Limb (tissue), 2 donors: ENCODE measurements at regions not wholly inside any gene's neighbourhood (a gene's known extent, or its start where the extent isn't known, plus 50 kb on each side); places are given as distances from the start of the nearest gene placed in this dataset.

ENCODE experiments used
- DNase-seq, 2 donors: peaks; one replicate each; pipeline ENCODE4 v3.0.0-alpha.2; 2016; ENCODE audit errors: extremely low spot score in 2 of 2

DNA sequence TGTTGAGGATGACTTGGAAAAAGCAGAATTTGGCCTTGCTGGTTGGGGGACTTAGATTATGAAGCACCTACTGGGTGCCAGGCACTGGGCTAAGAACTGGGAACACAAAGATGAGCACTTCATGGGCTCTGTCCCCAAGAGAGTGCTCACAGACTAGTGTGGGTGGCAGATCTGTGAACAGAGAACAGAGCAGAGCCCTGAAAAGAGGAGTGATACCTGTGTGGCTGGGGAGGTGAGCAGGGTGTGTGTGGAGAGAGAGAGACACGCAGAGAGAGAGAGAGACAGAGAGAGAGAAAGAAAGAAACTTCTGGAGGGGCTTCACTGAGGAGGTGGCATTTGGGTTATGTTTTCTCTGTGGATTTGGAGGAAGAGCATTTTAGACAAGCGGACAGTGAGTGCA, 61.1 kb upstream of the PPP2R5A start:
- DNase-seq: no peak

DNA sequence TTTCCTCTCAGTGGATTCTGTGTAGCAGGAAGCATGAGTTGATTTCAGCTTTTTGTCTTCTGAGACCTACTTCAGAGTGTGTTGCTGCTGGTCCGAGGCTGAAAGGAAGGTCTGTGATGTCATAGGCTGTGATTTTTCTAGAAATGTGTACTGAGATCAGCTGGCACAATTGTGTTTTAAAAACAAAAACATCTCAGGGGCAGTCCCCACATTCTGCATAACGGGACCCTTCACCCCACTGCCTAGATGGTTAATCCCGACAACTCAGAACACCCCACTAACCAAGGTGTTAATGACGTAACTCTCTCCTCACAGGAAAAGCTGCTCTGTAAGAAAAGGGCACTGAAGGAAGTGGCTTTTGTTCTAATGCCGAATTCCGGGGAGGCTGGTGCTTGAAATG, 59.8 kb upstream of the PPP2R5A start:
- no peak for DNase-seq

DNA sequence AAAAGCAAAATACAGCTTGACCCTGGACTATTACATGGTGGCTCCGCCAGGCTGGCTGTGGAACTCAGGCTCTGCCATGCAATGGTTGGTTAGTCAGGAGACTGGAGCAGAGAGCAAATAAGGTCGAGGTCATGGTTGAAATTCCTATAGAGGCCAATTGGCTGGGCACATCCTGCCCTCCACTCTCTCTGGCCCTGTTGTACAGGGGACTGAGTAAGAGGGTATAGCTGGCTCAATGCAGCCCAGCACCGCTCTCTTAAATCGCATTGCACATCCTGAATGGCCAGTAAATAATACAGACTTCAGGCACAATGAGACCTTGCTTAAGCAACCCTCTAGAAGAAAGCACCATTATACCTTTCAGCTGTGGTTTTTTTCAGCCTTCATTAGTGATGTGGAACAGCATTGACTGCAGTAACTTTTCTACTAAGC, 59.3 kb upstream of the PPP2R5A start:
- DNase-seq: no peak

DNA sequence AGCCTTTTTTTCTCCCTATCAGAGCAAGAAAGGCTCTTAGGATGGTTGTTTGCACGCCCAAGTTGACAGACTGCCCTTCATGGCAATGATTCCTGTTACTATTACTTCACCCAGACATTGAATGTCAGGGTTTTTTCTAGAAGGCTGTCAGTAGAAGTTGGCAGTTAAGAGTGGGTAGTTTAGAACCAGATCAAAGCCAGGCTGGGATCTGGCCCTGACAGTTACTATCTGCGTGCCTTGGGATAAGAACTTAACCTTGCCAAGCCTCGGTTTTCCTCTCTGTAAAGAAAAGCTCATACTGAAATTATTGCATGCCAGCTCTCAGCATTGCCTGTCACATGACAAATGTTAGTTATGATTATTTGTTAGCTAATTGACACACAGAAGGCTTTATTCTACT, 58.7 kb upstream of the PPP2R5A start:
- DNase-seq: no peak

DNA sequence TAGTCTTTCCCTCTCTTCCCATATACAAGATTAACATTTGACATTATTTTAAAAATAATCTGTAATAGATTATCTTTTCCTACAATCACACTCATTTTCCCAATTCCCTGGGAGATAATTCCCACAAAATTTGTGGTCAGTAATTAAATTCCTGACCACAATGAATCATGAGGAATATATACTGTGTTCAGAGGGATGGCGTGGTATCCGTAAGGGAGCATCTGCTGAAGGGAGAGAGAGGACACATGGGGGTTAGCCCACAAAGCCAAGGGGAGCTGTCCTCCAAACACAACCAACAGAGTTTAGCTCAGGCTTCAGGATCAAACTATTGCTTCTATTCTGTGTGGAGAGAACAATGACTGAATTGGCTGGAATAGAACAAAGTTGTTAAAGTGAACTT, 57.1 kb upstream of the PPP2R5A start:
- no peak for DNase-seq

DNA sequence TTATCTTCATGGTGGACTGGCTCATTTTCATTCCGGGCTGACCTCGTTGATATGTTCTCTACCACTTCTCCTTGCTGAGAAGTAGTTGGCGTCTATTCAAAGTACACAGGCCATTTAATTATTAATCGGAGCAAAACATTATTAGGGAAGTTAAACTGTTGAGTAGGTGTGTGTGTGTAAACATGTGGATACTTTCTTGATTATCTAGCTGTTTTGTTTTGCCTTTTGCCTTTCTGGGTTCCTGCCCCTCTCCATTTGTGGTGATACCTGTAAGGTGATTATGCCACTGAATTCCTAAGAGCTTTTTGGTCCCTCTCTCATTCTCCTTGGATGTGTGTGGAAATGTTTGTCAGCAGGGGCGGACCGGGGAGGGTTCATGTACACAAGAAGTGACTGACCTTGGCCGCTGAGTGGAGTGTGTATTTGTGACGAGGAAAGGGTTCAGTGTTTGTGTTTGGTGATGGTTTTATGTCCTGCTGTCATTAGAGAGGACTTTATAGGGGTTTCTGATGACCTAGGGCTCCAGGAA, 56.6 kb upstream of the PPP2R5A start:
- DNase-seq: no peak

DNA sequence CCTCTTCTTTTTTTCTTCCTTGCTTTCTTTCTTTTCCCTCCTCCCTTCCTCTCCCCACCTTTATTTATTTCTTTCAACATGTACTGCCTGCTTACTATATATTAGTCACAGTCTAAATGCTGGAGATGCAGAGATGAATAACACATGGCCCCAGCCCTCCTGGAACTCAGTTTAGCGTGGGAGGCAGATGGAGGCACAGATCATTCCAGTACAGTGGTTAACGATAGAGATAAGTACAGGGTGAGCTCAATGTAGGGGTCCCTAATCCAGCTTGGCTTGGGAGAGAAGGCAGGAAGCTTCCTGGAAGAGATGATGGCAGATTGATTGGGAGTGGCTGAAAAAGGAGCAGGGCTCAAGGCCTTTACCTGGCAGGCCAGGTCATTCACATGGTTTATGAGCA, 55.6 kb upstream of the PPP2R5A start:
- DNase-seq: no peak

DNA sequence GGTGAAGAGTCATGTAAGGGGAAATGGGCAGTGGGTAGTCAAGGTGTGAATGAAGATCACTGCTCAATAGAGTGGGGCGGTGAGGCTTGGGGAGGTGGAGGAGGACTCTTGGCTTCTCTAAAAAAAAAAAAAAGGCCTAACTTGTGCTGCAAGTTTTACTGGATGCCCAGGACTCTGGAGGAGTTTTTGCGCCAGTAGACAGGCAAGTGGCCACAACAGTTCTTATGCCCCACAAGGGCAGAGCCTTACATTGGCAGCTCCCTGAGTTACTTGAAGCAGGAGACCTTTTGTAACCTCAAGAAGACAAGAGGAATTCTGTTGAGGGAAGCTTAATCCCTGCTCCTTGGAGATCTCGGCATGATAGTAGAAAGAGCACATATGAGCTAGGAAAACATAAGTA, 54.9 kb upstream of the PPP2R5A start:
- DNase-seq: no peak

DNA sequence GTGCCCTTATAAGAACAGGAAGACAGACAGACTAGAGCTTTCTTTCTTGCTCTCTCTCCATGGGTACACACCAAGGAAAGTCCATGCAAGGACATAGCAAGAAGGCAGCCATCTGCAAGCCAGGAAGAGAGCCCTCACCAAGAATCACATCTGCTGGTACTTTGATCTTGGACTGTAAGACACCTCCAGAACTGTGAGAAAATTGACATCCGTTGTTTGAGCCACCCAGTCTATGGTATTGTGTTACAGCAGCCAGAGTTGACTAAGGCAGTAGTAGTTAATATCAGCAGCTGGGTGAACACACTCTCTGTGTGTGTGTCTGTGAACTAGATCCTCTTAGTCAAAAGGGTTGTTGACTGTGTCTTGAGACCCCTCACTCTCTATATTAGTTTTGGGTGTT, 53.8 kb upstream of the PPP2R5A start:
- DNase-seq: no peak

DNA sequence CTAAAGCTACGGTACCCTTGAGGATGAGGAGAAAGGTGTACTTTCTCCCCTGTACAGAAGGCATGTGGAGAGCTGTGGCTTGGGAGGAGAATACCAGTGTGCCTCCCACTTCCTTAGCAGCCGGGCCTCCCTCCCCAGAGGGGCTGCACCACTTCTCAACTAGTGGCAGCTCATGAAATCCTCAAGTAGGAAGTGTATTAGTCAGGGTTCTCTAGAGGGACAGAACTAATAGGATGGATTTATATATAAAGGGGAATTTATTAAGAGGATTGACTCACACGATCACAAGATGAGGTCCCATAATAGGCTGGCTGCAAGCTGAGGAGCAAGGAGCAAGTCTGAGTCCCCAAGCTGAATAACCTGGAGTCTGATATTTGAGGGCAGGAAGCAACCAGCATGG, 53.1 kb upstream of the PPP2R5A start:
- DNase-seq: no peak

DNA sequence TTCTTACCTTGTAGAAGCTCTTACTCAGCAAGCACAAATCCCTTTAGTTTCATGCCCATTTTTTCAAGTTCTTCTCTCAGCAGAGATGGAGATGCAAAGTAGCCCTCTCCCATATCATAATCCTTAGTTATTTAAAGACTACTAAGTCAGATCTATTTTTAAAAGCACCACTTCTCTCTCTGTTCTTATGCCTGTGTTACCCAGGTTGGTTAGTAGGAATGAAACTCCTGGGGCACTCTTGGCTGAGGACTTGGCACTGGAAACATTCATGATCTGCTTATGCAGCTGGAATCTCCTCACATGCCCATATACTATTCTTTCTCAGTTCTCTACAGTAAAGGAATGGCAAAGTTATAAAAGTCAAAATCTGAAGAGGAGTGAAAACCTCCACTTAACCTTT, 51.9 kb upstream of the PPP2R5A start:
- no peak for DNase-seq

DNA sequence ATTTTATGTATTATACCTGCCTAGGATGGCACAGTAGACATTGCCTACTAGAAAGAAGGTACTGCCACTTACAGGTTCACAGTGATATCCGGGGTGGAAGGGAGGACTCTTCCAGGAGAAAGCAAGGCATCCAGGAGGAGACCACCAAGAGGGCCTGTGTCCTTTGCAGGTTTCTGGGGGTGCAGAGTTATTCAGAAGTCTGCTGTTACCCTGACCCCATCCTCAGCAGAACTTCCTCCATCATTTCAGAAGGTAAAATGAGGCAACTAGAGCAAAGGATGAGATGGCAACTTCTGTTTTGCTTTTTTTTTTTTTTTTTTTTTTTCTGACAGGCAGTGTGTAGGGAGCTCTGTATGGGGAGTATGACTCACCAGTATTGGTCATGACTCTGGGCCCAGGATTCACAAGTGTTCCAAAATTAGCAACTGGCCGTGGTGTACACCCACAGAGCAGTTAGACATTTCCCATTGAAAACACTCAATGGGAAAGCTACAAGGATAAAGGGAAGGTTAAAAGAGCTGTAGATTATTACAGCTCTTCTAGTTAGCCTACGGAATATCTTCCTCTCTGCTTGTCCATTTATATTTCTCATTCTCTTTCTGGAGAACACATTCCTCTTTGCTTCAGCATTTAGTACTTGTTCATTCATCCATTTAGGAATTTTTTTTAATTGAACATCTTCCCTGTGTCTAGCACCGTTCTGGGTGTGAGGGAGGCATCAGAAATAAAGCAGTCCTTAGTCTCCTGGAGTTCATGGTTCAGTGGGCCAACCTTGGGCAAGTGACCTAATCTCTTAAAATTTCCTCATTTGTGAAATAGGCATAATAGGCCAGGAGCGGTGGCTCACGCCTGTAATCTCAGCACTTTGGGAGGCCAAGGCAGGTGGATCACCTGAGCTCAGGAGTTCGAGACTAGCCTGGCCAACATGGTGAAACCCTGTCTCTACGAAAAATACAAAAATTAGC, 50.5 kb upstream of the PPP2R5A start:
- DNase-seq: peak in 1 of 2 donors; percentile 38
